Duodenal mucosa (tissue), 2 donors: ENCODE measurements at regions not wholly inside any gene's neighbourhood (a gene's known extent, or its start where the extent isn't known, plus 50 kb on each side); places are given as distances from the start of the nearest gene placed in this dataset.

Experiments used
- H3K27ac ChIP-seq: one replicate; pipeline ENCODE4 v1.7.0; 2013; ENCODE audit warnings: low read depth, low read length
- H3K27me3 ChIP-seq, 2 donors: one replicate each; pipeline ENCODE4 v1.7.0; 2013; ENCODE audit warnings: low read length in 2 of 2, control low read depth in 1 of 2; ENCODE audit not compliant: insufficient read depth in 2 of 2, control insufficient read depth in 1 of 2
- H3K36me3 ChIP-seq, 2 donors: one replicate each; pipeline ENCODE4 v1.7.0; 2013; ENCODE audit warnings: low read length in 2 of 2, control low read depth in 1 of 2; ENCODE audit not compliant: insufficient read depth in 2 of 2, control insufficient read depth in 1 of 2
- H3K4me1 ChIP-seq, 2 donors: one replicate each; pipeline ENCODE4 v1.7.0; 2013; ENCODE audit warnings: low read length in 2 of 2, control low read depth in 1 of 2; ENCODE audit not compliant: insufficient read depth in 2 of 2, control insufficient read depth in 1 of 2
- H3K4me3 ChIP-seq, 2 donors: one replicate each; pipeline ENCODE4 v1.7.0; 2013; ENCODE audit warnings: low read length in 2 of 2, low read depth in 1 of 2
- H3K9ac ChIP-seq, 2 donors: one replicate each; pipeline ENCODE4 v1.7.0; 2013; ENCODE audit warnings: low read length in 2 of 2, low read depth in 1 of 2
- H3K9me3 ChIP-seq, 2 donors: one replicate each; pipeline ENCODE4 v1.7.0; 2013; ENCODE audit warnings: low read length in 2 of 2, control low read depth in 1 of 2; ENCODE audit not compliant: control insufficient read depth in 1 of 2

DNA sequence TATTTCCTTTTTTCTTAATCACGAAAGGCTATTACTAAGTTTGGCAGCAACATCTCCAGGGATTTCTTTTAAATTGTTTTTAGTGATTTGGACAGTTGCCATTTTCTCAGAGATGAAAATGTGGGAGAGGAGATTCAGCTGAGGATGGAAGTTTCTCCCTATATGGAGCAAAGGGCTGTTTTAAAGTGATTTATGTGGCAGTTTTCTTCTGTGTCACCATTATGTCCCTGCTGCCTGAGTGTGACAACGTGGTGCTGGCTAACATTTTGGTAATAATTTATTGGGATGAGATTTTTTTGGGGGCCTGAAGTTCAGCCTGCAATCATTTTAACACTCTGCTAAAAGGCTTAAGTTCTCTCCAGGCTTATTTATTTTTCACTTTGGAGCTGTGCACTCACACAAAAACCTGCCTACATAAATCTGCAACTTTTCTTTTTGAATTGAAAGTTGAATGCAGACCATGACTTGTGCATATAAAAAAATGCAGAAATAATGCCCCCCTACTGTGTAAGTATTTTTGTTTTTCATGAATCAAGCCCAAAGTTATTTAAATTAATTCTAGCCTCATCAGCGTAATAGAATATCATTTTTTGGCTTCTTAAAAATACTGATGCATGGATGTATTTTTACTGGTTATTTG lies 210.9 kb downstream of the ZIC1 start:
- Histone ChIP-seq H3K9ac (no peak overlapping the region), H3K27ac (no peak overlapping the region), H3K9me3 (no peaks in the 10 kb centered on the region), H3K4me3 (no peak overlapping the region), H3K4me1 (no peaks in the 10 kb centered on the region), H3K27me3 (no peaks in the 10 kb centered on the region), H3K36me3 (no peaks in the 10 kb centered on the region)

DNA sequence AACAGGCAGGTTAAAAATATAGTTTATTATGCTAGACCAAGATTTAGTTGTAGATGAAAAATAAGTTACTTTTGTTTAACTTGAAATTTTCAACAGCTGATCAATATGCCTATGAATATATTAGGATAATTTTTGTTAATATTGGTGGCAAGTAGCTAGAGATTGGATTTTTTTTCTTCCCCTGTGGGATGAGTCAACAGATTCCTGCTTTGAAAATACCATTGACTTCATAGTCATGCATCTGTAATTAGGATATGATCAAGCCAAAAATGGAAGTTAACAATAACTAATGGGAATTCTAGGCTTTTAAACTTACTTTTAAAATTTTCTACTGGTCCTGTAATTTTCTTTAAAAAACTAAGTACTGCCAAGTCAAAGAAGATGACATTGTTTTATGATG lies 211.7 kb downstream of the ZIC1 start:
- Histone ChIP-seq H3K27ac (no peak overlapping the region), H3K9me3 (no peaks in the 10 kb centered on the region), H3K9ac (no peak overlapping the region), H3K4me3 (no peak overlapping the region), H3K27me3 (no peaks in the 10 kb centered on the region), H3K36me3 (no peaks in the 10 kb centered on the region), H3K4me1 (no peaks in the 10 kb centered on the region)

DNA sequence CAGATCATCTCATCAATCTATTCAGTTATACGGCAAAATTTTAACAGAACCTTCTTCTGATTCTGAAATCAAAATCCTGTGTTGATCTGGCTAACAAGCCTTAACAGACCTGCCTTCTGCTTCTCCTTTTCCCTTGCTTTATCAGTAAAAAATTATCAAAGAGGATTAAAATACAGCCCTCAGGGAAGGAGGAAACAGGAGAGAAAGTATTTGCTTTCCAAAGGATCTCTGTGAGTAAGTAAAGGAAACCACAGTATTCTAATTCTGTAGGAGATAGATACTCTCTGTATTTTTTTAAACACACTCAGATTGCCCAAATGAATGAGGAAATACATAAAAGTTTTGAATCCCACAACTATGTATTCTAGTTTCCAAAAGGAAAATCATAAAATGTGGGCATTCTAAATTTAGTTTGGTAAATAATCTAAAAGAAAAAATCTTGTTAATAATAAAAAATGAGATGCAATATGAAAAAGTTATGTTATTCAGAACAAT lies 221.8 kb downstream of the ZIC1 start:
- H3K4me1 ChIP-seq, result no peaks in the 10 kb centered on the region
- no peak overlapping the region for H3K9ac ChIP-seq
- no peaks in the 10 kb centered on the region for H3K36me3 ChIP-seq
- peaks cover 0 to 10% of the 10 kb centered on the region in 2 donors for H3K9me3 ChIP-seq
- no peak overlapping the region for H3K27ac ChIP-seq
- H3K27me3 ChIP-seq, result no peaks in the 10 kb centered on the region
- H3K4me3 ChIP-seq, result no peak overlapping the region

DNA sequence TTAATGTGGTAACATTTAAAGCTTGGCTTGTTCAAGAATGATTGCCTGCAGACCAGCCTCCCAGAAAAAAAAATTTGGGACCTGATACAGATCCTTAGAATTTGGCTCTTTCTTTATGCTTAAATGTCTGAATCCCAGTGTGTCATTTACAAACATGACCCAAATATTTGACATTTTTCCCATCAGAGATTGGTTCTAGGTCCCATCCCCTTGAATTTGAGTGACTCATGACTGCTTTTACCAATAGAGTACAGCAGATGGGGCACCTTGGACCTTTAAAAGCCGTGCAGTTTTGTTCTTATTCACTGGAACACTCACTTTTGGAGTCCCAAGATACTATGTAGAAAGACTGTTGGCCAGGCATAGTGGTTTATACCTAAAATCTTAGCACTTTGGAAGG lies 231.6 kb downstream of the ZIC1 start:
- Histone ChIP-seq H3K36me3 (no peaks in the 10 kb centered on the region), H3K9ac (no peak overlapping the region), H3K4me1 (no peaks in the 10 kb centered on the region), H3K27ac (no peak overlapping the region), H3K9me3 (peaks cover 0 to 3% of the 10 kb centered on the region in 2 donors), H3K4me3 (no peak overlapping the region), H3K27me3 (no peaks in the 10 kb centered on the region)

DNA sequence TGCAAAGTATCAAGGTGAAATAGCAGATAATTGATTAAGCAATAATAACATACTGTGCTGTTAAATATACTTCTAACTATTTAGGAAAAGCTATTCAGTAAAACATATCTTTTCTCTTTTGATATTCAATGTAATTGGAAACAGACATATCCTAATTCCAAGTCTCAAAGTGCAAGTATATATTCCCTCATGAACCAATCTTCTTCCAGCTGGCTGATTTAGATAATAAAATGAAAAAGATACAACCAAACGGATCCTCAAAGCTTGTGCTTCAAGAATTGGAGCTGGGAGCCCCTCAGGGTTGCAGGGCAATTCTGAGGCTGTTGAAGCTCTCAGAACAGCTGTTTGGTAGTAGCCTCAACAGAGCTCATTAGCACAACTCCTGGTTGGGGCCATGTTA lies 236.6 kb downstream of the ZIC1 start:
- H3K27me3 ChIP-seq, result no peaks in the 10 kb centered on the region
- H3K27ac ChIP-seq, result no peak overlapping the region
- H3K4me1 ChIP-seq, result no peaks in the 10 kb centered on the region
- H3K9ac ChIP-seq, result no peak overlapping the region
- H3K9me3 ChIP-seq, result no peaks in the 10 kb centered on the region
- H3K36me3 ChIP-seq, result no peaks in the 10 kb centered on the region
- H3K4me3 ChIP-seq, result no peak overlapping the region

DNA sequence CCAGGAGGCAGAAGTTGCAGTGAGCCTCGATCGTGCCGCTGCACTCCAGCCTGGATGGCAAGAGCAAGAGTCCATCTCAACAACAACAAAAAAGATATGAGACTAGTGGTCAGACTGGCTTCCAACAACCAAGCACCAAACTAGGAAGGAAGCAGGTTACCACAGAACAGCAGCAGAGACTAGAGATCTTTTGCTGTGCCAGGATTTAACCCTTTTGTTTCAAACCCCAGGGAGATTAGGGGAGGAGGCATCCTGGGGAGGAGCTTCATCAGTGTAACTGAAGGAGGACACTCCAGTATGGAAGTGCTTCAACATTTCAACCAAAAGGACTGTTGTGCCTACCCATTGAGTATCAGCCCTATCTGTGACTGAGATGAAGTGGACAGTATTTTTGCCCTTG lies 240.3 kb downstream of the ZIC1 start:
- Histone ChIP-seq H3K4me3 (no peak overlapping the region), H3K27ac (no peak overlapping the region), H3K4me1 (no peaks in the 10 kb centered on the region), H3K9me3 (no peaks in the 10 kb centered on the region), H3K9ac (no peak overlapping the region), H3K36me3 (no peaks in the 10 kb centered on the region), H3K27me3 (no peaks in the 10 kb centered on the region)

DNA sequence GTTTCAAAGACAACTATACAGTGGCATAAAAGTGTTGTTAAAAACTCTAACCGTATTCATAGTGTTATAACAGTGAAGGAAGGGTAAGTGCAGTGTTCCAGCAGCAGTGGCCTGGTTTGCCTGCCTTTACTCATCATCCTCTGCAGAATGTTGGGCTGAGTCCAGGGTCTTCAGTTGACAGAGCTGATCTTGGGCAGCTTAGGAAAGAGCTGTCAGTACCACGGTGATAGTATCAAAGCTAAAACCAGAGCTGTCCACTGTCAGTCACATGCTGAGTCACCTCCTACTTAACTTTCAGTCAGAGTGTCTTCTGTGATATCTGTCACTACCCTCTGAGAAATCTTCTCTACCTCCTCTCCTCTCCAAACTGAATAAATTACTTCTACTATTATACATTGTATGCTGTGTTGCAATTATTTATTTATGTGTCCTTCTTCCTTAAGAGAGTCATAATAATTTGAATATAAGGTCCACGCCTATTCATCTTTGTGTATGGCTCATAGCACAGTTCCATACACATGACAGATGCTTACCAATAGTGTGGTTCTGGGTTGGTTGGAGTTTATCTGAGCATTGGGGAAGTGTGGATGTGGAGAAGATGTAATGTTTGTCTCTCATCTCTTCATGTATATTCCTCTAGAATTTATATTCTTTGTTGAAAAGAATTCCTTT lies 242.1 kb downstream of the ZIC1 start:
- no peak overlapping the region for H3K27ac ChIP-seq

DNA sequence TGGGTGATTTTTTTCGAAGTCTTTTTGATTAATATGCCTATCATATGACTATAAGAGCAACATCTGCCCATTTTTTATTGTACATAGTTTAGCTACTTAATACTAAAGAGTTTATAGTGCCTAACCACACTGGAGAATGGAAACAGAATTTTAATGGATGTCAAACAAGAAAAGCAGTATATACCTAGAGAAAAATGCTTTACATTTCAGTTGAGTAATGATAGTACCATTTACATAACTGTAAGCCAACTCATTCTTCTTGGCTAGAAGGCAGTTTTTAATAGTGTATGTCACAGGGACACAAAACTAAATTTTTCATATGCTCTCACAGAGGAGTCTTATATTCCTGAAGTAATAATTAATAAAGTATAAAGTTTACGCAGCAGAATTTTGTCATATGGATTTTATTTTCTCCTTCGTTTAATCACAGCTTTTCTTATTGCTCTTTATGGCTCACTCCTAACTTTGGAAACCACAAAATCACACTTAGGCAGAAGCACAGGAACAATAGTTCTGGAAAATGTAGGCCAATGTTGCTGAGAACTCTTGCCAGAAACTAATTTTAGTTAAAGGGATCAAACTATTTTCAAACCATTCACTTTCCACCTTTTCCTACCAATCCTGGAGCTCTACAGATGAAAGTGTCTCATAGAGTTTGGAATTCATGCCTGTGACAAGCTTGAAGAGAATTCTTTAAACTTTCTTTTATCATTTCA lies 243.6 kb downstream of the ZIC1 start:
- Histone ChIP-seq H3K9me3 (no peaks in the 10 kb centered on the region), H3K4me3 (no peak overlapping the region), H3K36me3 (no peaks in the 10 kb centered on the region), H3K27ac (no peak overlapping the region), H3K4me1 (no peaks in the 10 kb centered on the region), H3K9ac (no peak overlapping the region), H3K27me3 (no peaks in the 10 kb centered on the region)

More for the DNA sequence above, 242.1 kb downstream of the ZIC1 start:
- Histone ChIP-seq H3K9me3 (no peaks in the 10 kb centered on the region), H3K4me3 (no peak overlapping the region), H3K9ac (no peak overlapping the region), H3K36me3 (no peaks in the 10 kb centered on the region), H3K4me1 (no peaks in the 10 kb centered on the region), H3K27me3 (no peaks in the 10 kb centered on the region)

DNA sequence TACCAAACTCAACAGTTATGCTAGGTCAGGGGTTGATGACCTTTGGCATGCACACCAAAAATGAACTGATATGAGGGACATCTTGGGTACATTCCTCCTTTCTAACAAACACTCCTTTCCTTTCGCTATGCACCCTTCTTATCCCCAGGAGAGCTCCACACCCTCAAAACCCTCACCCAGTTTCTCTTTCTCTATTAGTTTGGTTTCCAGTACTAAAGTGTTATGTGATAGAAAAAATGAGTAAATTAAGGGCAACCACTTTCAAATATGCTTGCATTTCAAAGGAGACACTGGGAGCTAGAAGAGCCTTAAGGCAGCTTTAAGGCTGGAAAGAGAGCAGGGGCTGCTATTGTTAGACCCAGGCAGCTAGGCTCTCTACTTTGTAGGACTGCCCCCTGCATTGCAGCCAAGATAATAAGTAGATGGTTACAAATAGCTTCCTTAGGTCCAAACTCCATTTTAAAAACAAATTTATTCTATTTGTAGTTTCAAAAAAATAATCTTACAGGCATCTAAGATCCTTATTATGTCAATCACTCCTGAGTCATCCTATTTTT lies 244.3 kb downstream of the ZIC1 start:
- H3K27me3 ChIP-seq, result no peaks in the 10 kb centered on the region
- H3K4me3 ChIP-seq, result no peak overlapping the region
- H3K36me3 ChIP-seq, result no peaks in the 10 kb centered on the region
- no peaks in the 10 kb centered on the region for H3K9me3 ChIP-seq
- no peak overlapping the region for H3K27ac ChIP-seq
- no peaks in the 10 kb centered on the region for H3K4me1 ChIP-seq
- no peak overlapping the region for H3K9ac ChIP-seq

DNA sequence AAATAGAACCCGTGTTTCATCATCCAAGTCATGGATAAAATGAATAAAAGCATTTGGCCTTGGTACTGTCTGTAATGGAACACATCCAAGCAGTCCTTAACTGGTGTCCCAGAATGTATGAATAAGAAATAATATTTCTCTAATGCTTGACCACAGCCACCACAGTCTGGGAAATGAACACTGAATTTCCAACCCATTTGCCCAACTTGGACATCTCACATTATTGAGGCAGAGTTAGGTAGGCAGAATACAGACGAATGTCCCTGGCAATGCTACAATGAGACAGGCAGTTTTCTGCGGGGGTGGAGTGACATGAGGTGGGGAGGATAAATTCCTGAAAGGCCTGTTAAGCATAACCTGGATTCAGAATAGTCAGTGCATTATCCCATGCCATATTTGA lies 245.7 kb downstream of the ZIC1 start:
- H3K4me3 ChIP-seq, result no peak overlapping the region
- H3K27ac ChIP-seq, result no peak overlapping the region
- H3K36me3 ChIP-seq, result no peaks in the 10 kb centered on the region
- H3K4me1 ChIP-seq, result no peaks in the 10 kb centered on the region
- H3K9ac ChIP-seq, result no peak overlapping the region
- H3K27me3 ChIP-seq, result no peaks in the 10 kb centered on the region
- H3K9me3 ChIP-seq, result no peaks in the 10 kb centered on the region
